ENCODE measurements at regions not wholly inside any gene's neighbourhood (a gene's known extent, or its start where the extent isn't known, plus 50 kb on each side); places are given as distances from the start of the nearest gene placed in this dataset.
A peak's percentile ranks its signal among the peaks of the same experiment; 100 is the strongest.

- no peak for DNase-seq (ENCODE audit: low spot score)
- Histone ChIP-seq H3K27ac (ENCODE audit: poor library complexity, severe bottlenecking) (no peak overlapping the region), H3K36me3 (ENCODE audit: low read depth) (no peaks in the 10 kb centered on the region), H3K27me3 (ENCODE audit: insufficient read depth, poor library complexity, severe bottlenecking) (no peaks in the 10 kb centered on the region), H3K4me1 (ENCODE audit: insufficient read depth, poor library complexity, severe bottlenecking) (peaks cover 36% of the 10 kb centered on the region), H3K4me3 (ENCODE audit: severe bottlenecking) (no peak overlapping the region), H3K9me3 (ENCODE audit: severe bottlenecking) (no peaks in the 10 kb centered on the region)
- no peak for ATAC-seq (ENCODE audit: low read depth)
- no peak for TF ChIP-seq CTCF (IDR thresholded peaks at IDR 0.05; ENCODE audit: poor library complexity, severe bottlenecking)
Observed at GRCh38 chr12:11578461-11578993, 70.9 kb upstream of the ETV6 start.

- peaks cover 36% of the 10 kb centered on the region for H3K4me1 ChIP-seq (ENCODE audit: insufficient read depth, poor library complexity, severe bottlenecking)
- no peaks in the 10 kb centered on the region for H3K9me3 ChIP-seq (ENCODE audit: severe bottlenecking)
- peak overlapping the region; percentile 55 for H3K27ac ChIP-seq (ENCODE audit: poor library complexity, severe bottlenecking)
- ATAC-seq (ENCODE audit: low read depth) (peak; percentile 82), DNase-seq (ENCODE audit: low spot score) (peak; percentile 68)
- no peak for TF ChIP-seq CTCF (IDR thresholded peaks at IDR 0.05; ENCODE audit: poor library complexity, severe bottlenecking)
- no peak overlapping the region for H3K4me3 ChIP-seq (ENCODE audit: severe bottlenecking)
- H3K27me3 ChIP-seq (ENCODE audit: insufficient read depth, poor library complexity, severe bottlenecking) = no peaks in the 10 kb centered on the region
- no peaks in the 10 kb centered on the region for H3K36me3 ChIP-seq (ENCODE audit: low read depth)
Observed at GRCh38 chr12:11580125-11580751, 69.2 kb upstream of the ETV6 start.

GRCh38 chr12:11581179-11581755, 68.2 kb upstream of the ETV6 start:
- H3K27me3 ChIP-seq (ENCODE audit: insufficient read depth, poor library complexity, severe bottlenecking) = no peaks in the 10 kb centered on the region
- no peaks in the 10 kb centered on the region for H3K9me3 ChIP-seq (ENCODE audit: severe bottlenecking)
- ATAC-seq (ENCODE audit: low read depth) = no peak
- no peak overlapping the region for H3K4me3 ChIP-seq (ENCODE audit: severe bottlenecking)
- DNase-seq (ENCODE audit: low spot score) = no peak
- H3K36me3 ChIP-seq (ENCODE audit: low read depth) = no peaks in the 10 kb centered on the region
- TF ChIP-seq CTCF (IDR thresholded peaks at IDR 0.05; ENCODE audit: poor library complexity, severe bottlenecking) = peak; percentile 58
- peaks cover 34% of the 10 kb centered on the region for H3K4me1 ChIP-seq (ENCODE audit: insufficient read depth, poor library complexity, severe bottlenecking)
- H3K27ac ChIP-seq (ENCODE audit: poor library complexity, severe bottlenecking) = peak overlapping the region; percentile 55

- H3K4me1 ChIP-seq (ENCODE audit: insufficient read depth, poor library complexity, severe bottlenecking) = peaks cover 16% of the 10 kb centered on the region
- no peak for TF ChIP-seq CTCF (IDR thresholded peaks at IDR 0.05; ENCODE audit: poor library complexity, severe bottlenecking)
- H3K36me3 ChIP-seq (ENCODE audit: low read depth) = no peaks in the 10 kb centered on the region
- no peaks in the 10 kb centered on the region for H3K27me3 ChIP-seq (ENCODE audit: insufficient read depth, poor library complexity, severe bottlenecking)
- DNase-seq (ENCODE audit: low spot score) (no peak), ATAC-seq (ENCODE audit: low read depth) (no peak)
- no peak overlapping the region for H3K27ac ChIP-seq (ENCODE audit: poor library complexity, severe bottlenecking)
- H3K4me3 ChIP-seq (ENCODE audit: severe bottlenecking) = no peak overlapping the region
- no peaks in the 10 kb centered on the region for H3K9me3 ChIP-seq (ENCODE audit: severe bottlenecking)
Observed at GRCh38 chr12:11584221-11584855, 65.1 kb upstream of the ETV6 start.
